HK-2 (cell line): ENCODE measurements at regions not wholly inside any gene's neighbourhood (a gene's known extent, or its start where the extent isn't known, plus 50 kb on each side); places are given as distances from the start of the nearest gene placed in this dataset.
"Not testable (repeated sequence)": the region's sequence is repeated elsewhere in the genome, so short reads cannot be mapped to it uniquely, and the experiment has no call there.

Source experiments
- DNase-seq: peaks from one replicate; pipeline ENCODE4 v3.0.0-alpha.2; 2018; ENCODE audit not compliant: unreplicated experiment

GRCh38 chr22:48921411-48921903 lies 906.2 kb downstream of the BRD1 start:
- DNase-seq = no peak

- no peak for DNase-seq
Measured at GRCh38 chr22:48920776-48921241, 906.9 kb downstream of the BRD1 start.

GRCh38 chr22:48919851-48920589 lies 907.7 kb downstream of the BRD1 start:
- no peak for DNase-seq

- DNase-seq = no peak
Measured at GRCh38 chr22:48919187-48919590, 908.5 kb downstream of the BRD1 start.

- no peak for DNase-seq
Measured at GRCh38 chr22:48918585-48919186, 909.0 kb downstream of the BRD1 start.

GRCh38 chr22:48912356-48913066 lies 915.2 kb downstream of the BRD1 start:
- not testable (repeated sequence) for DNase-seq

GRCh38 chr22:48911647-48912046 lies 916.0 kb downstream of the BRD1 start:
- DNase-seq = not testable (repeated sequence)

GRCh38 chr22:48911067-48911466 lies 916.6 kb downstream of the BRD1 start:
- DNase-seq = not testable (repeated sequence)

- DNase-seq = no peak
Measured at GRCh38 chr22:48908547-48908946, 919.1 kb downstream of the BRD1 start.

- DNase-seq = no peak
Measured at GRCh38 chr22:48907591-48907990, 920.1 kb downstream of the BRD1 start.

GRCh38 chr22:48906216-48906835 lies 921.3 kb downstream of the BRD1 start:
- DNase-seq = no peak

GRCh38 chr22:48905206-48905975 lies 922.3 kb downstream of the BRD1 start:
- DNase-seq = no peak

GRCh38 chr22:48902983-48903650 lies 924.6 kb downstream of the BRD1 start:
- DNase-seq = no peak

- DNase-seq = no peak
Measured at GRCh38 chr22:48902001-48902869, 925.4 kb downstream of the BRD1 start.

GRCh38 chr22:48901324-48901723 lies 926.3 kb downstream of the BRD1 start:
- no peak for DNase-seq

- no peak for DNase-seq
Measured at GRCh38 chr22:48900626-48901025, 927.0 kb downstream of the BRD1 start.

- no peak for DNase-seq
Measured at GRCh38 chr22:48900327-48900597, 927.4 kb downstream of the BRD1 start.

GRCh38 chr22:48899523-48900326 lies 927.9 kb downstream of the BRD1 start:
- no peak for DNase-seq
